Stimulated activated CD4-positive, alpha-beta T cell treated with anti-CD3 and anti-CD28 coated beads, Interleukin-4, amount 100 ng/mL, for 24 hours (primary cell): ENCODE measurements at regions not wholly inside any gene's neighbourhood (a gene's known extent, or its start where the extent isn't known, plus 50 kb on each side); places are given as distances from the start of the nearest gene placed in this dataset.
A peak's percentile ranks its signal among the peaks of the same experiment; 100 is the strongest.
"Not testable (repeated sequence)": the region's sequence is repeated elsewhere in the genome, so short reads cannot be mapped to it uniquely, and the experiment has no call there.

Experiments
- DNase-seq: peaks from one replicate; pipeline ENCODE4 v3.0.0-alpha.2; 2020

GRCh38 chr17:47066841-47067682 is 88.0 kb upstream of the RPRML start:
- DNase-seq = peak; percentile 78

- no peak for DNase-seq
Observed at GRCh38 chr17:47066095-47066494, 87.0 kb upstream of the RPRML start.

- no peak for DNase-seq
Observed at GRCh38 chr17:47064684-47065083, 85.6 kb upstream of the RPRML start.

GRCh38 chr17:47063475-47063874 is 84.4 kb upstream of the RPRML start:
- no peak for DNase-seq

- not testable (repeated sequence) for DNase-seq
Observed at GRCh38 chr17:47062851-47063250, 83.8 kb upstream of the RPRML start.

GRCh38 chr17:47060005-47060404 is 81.0 kb upstream of the RPRML start:
- DNase-seq = not testable (repeated sequence)

GRCh38 chr17:47057830-47058229 is 78.8 kb upstream of the RPRML start:
- no peak for DNase-seq

- DNase-seq = not testable (repeated sequence)
Observed at GRCh38 chr17:47057279-47057678, 78.2 kb upstream of the RPRML start.

GRCh38 chr17:47056687-47057086 is 77.6 kb upstream of the RPRML start:
- not testable (repeated sequence) for DNase-seq
